ENCODE measurements at regions not wholly inside any gene's neighbourhood (a gene's known extent, or its start where the extent isn't known, plus 50 kb on each side); places are given as distances from the start of the nearest gene placed in this dataset.
"Not testable (repeated sequence)": the region's sequence is repeated elsewhere in the genome, so short reads cannot be mapped to it uniquely, and the experiment has no call there.

- DNase-seq (ENCODE audit: low read depth in 2 of 2): no peak
Measured at GRCh38 chr6:151671195-151671594, 136.3 kb upstream of the ESR1 start.

GRCh38 chr6:151674578-151674977 is 132.9 kb upstream of the ESR1 start:
- no peak for DNase-seq (ENCODE audit: low read depth in 2 of 2)

DNA sequence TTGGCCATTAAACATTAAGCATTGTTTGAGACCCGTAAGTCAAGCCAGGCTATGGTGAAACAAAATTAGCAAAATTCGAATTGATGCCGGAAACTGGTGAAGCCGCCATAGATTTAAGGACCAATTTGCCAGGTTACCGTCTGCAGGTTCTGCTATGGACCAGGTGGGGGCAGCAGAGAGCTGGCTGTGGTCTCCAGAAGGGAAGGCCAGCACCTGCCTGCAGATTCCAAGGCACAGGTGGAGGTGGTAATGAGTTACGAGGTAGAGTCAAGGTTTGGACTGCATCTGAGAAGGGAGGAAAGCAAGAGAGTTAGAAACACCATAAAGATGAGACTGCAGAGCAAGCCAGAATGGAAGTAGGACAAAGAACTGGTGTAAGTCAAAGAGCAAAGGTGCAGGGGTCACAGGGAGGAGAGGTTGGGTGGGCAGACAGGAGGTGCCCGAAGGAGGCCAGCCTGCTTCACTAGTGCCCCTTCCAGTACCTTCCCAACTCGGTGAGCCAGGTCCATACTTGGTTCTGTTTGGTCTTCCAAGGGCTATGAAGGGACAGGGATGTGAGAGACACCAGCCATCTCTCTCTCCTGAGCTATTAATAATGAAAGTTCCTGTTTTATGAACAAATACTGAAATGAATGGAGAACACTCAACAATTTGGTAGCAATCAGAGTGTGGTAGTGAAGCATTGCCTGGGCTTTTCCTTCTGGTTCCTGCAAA is 131.6 kb upstream of the ESR1 start:
- DNase-seq (ENCODE audit: low read depth in 2 of 2): peak in 1 of 2 donors; percentile 10

GRCh38 chr6:151676460-151676945 is 131.0 kb upstream of the ESR1 start:
- no peak for DNase-seq (ENCODE audit: low read depth in 2 of 2)

DNA sequence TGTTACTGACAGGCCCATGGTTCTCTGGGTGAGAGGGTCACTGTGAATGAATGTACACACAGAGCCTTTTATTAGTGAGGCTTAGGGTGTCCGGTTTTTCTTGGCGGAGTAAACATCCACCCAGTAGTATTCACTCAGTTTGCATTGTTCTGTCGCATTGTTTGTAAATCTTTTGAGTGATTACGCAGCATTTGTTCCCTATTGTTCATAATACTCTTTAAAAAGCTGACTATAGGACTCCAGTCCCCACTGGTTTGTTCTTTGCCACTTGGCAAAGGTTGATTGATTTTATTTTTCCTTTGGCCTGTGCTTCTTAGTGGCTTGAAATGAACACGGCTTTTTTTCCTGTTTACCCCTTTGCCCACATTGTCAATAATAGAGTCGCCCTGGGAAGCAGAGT is 130.1 kb upstream of the ESR1 start:
- no peak for DNase-seq (ENCODE audit: low read depth in 2 of 2)

GRCh38 chr6:151679081-151679480 is 128.4 kb upstream of the ESR1 start:
- DNase-seq (ENCODE audit: low read depth in 2 of 2): peak in 1 of 2 donors; percentile 37

- no peak for DNase-seq (ENCODE audit: low read depth in 2 of 2)
Measured at GRCh38 chr6:151679941-151680340, 127.5 kb upstream of the ESR1 start.

DNA sequence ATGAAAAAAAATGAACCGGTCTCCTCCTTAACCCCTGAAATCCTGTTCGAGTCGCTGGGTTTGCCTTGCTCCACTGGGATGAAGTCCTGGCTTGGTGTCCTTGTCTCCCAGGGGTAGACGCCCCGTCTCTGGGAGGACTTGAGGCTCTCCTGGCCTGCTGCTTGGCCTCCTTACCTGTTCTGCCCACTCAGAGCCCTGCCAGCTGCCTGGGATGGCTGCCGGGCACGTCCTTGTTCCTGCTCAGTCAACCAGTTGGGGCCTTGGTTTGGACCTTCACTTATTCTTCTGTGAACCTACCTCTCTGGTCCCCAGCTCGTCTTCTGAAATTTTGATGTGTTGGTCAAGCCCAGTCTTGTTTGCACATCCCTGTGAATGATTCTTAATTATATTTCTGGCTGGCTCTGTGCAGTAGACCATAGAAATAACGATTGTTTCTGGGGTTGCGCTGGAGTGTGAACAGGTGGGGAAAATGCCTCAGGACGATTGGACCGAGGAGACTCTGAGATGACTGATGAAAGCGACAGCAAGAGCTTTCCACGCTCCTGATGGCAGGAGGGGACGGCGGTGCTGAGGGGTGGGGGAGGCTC is 126.5 kb upstream of the ESR1 start:
- no peak for DNase-seq (ENCODE audit: low read depth in 2 of 2)

DNA sequence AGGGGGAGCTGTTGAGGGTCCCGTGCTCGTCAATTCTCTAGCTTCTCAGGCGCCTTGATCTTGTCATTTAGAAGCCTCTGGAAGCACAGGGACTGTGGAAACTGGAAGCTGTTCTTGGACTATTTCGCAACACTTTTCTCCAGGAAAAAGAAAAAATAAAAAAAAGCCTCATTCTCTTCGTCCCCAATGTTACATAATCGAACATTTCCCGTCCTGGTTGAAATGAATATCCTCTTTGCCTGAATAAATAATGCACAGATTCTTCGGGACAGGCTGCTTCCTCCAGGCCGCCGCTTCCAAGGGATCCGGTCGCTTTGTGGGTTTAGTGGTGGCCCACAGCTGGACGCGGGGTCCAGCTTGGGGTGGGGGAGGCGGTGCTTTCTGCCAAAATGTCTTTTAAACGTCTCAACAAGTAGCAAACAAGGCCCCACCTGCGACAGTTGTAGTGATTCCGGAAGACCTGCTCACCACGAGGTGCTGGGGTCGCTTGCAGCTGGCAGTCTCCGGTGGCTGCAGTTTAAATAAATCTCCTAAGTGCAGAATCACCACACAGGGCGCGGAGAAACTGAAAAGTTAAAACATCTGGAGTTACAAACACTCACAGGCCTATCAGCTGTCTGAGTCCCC is 125.9 kb upstream of the ESR1 start:
- no peak for DNase-seq (ENCODE audit: low read depth in 2 of 2)

DNA sequence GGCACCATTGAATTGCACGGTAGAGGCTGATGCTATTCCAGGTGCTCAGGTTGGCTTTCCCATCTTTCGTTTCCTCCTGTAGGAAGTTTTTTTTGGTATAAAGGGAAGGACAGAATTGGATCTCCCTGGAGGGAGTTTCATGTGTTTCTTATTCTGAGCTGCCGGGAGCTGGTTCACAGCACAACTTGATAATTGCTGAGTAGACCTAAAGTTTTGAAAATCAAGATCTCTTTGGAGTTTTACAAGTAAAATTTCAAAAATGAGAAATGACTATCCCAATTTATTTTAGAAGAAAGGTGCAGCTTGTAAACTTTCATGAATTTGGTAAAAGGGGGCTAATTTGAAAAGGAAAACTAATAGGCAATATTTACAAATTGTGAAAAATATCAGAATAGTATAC is 125.2 kb upstream of the ESR1 start:
- no peak for DNase-seq (ENCODE audit: low read depth in 2 of 2)

- no peak for DNase-seq (ENCODE audit: low read depth in 2 of 2)
Measured at GRCh38 chr6:151682922-151683321, 124.6 kb upstream of the ESR1 start.

GRCh38 chr6:151683381-151683780 is 124.1 kb upstream of the ESR1 start:
- no peak for DNase-seq (ENCODE audit: low read depth in 2 of 2)

- no peak for DNase-seq (ENCODE audit: low read depth in 2 of 2)
Measured at GRCh38 chr6:151689499-151690201, 117.8 kb upstream of the ESR1 start.

DNA sequence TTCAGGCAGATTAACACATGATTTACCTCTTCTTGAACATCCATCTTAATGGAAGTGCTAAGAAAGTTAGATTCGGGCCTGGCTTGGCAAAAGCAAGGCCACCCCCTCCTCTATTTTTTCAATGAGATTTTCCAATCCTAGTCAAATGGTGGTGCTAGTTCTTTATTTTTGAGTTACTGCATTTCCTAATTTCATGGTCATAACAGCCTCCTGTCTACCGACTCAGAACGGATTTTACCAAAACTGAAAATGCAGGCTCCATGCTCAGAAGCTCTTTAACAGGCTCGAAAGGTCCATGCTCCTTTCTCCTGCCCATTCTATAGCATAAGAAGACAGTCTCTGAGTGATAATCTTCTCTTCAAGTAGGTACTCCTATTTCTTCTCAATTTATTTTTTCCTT is 117.2 kb upstream of the ESR1 start:
- DNase-seq (ENCODE audit: low read depth in 2 of 2): no peak

GRCh38 chr6:151690768-151691562 is 116.5 kb upstream of the ESR1 start:
- DNase-seq (ENCODE audit: low read depth in 2 of 2): no peak

DNA sequence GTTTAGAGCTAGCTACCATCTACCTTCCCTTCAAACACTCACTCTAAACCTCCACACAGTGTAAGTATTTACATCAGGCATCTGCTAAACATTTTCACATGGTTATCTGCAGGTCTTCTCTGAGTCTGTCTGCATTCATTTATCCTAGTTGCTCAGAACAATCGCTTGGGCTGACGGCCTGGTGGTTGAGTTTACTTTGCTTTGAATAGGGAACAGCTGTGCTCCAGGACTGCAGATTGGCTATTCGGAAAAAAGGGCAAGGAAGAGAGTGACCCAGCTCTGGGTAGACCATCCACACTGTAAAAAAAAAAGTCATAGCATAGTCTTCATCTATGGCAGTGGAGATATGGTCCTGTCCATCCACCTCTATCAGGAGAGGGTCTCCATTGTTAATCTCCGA is 115.3 kb upstream of the ESR1 start:
- DNase-seq (ENCODE audit: low read depth in 2 of 2): no peak

- no peak for DNase-seq (ENCODE audit: low read depth in 2 of 2)
Measured at GRCh38 chr6:151693366-151693765, 114.1 kb upstream of the ESR1 start.

GRCh38 chr6:151695156-151695555 is 112.3 kb upstream of the ESR1 start:
- DNase-seq (ENCODE audit: low read depth in 2 of 2): no peak

DNA sequence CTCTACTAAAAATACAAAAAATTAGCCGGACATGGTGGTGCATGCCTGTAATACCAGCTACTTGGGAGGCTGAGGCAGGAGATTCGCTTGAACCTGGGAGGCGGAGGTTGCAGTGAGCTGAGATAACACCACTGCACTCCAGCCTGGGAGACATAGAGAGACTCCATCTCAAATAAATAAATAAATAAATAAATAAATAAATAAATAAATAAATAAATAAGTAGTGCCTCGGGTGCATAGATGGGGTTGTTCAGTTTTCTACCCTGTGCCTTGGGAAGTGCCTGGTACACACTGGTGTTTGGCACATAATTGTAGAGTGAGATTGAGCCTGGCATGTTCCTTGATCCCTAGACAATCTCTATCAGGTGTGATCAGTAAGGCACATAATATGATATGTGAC is 111.2 kb upstream of the ESR1 start:
- not testable (repeated sequence) for DNase-seq (ENCODE audit: low read depth in 2 of 2)

DNA sequence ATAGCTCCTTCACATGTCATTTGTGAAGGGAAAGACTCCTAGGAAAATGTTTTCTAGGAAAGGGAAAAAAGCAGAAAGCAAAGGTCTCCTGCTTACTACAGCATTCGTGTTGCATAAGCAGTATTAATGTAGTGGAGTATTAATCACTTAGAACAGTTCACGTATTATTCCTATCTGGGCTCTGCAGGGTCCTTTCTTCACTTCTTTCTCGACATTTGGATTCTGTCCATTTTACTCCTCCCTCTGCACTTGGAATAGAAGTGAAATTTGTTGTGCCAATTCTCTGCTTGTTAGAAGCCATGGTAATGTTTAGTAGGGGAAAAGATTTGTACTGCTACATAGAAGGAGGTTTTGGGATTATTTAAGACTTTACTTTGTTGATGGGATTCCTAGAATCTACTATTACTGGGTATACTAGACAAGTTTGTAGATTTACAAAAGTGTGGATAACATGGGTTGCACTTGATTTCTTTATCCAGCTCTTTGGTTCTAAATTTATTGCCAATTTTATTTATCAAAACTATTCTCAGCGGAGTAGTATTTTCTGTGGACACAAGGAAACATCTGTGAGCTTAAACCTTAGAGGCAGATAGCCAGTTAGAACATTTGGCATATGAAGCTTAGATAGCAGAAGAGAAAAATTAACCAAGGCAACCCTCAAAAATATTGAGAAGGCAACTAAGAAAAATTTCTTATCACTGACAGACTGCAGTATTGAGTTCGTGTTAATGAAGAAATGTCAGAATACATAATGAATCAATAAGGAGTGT is 108.4 kb upstream of the ESR1 start:
- DNase-seq (ENCODE audit: low read depth in 2 of 2): no peak

GRCh38 chr6:151699719-151700118 is 107.8 kb upstream of the ESR1 start:
- DNase-seq (ENCODE audit: low read depth in 2 of 2): no peak

Measured in stimulated activated CD8-positive, alpha-beta memory T cell treated with anti-CD3 and anti-CD28 coated beads, Interleukin-15, amount 100 ng/mL, for 48 hours (primary cell).